ENCODE measurements at regions not wholly inside any gene's neighbourhood (a gene's known extent, or its start where the extent isn't known, plus 50 kb on each side); places are given as distances from the start of the nearest gene placed in this dataset.

- no peak for TF ChIP-seq POLR2A (IDR thresholded peaks at IDR 0.05)
- TF ChIP-seq CTCF (IDR thresholded peaks at IDR 0.05) = no peak
- TF ChIP-seq POLR2AphosphoS5 (IDR thresholded peaks at IDR 0.05; ENCODE audit: insufficient read depth in 1 of 2, low read depth in 1 of 2) = no peak
These were observed 332.7 kb upstream of the SLCO3A1 start for GRCh38 chr15:91520850-91521249.
